ENCODE measurements at regions not wholly inside any gene's neighbourhood (a gene's known extent, or its start where the extent isn't known, plus 50 kb on each side); places are given as distances from the start of the nearest gene placed in this dataset.

DNA sequence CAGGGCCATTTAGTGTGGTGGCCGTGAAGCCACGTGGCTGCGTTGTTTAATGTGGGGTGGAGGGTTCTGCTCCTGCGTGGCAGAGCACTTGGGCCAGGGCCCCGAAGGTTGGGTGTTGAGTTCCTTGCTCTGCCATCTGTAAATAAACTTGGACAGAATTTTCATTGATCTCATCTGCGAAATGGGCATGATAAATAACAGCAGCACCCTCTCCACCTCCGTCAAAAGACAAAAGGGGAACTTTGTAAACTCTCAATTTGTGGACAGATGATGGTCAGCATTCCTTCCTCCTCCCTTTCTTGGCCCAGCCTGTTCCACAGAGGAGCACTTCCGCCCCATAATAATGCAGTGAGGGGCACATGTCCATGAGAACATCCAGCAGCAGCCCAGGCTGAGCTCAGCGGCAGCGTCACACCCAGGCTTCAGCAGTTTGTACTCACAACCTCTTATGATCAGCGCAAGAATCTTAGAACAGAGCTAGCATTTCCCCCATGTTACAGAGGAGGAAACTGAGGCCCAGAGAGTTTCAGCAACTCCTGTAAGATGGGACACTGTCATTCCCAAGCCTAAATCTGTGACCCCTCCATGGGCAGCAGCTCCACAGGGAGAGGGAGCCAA lies 874.5 kb downstream of the BRD1 start:
- DNase-seq (ENCODE audit: low read depth): no peak

GRCh38 chr22:48952256-48953102 lies 875.2 kb downstream of the BRD1 start:
- no peak for DNase-seq (ENCODE audit: low read depth)

DNA sequence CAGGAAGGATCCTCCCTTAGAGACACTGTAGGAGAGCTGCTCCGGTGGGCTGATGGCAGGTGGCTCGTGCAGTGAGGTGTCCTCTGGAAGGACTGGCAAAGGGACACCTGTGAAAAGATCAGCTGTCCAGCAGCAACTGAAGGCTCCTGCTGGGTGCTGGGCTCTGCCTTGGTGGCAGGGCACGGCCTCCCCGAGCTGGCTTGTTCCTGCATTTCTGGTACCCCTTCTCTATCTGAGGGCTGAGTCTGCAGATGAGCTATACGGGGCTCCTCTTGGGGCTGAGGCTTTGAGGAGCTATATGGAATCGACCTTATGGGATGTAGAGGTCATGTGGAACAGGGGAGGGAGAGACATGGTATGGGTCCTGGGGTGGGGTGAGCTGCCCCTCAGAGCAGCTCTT lies 875.8 kb downstream of the BRD1 start:
- DNase-seq (ENCODE audit: low read depth): no peak

GRCh38 chr22:48950151-48950915 lies 877.3 kb downstream of the BRD1 start:
- no peak for DNase-seq (ENCODE audit: low read depth)

DNA sequence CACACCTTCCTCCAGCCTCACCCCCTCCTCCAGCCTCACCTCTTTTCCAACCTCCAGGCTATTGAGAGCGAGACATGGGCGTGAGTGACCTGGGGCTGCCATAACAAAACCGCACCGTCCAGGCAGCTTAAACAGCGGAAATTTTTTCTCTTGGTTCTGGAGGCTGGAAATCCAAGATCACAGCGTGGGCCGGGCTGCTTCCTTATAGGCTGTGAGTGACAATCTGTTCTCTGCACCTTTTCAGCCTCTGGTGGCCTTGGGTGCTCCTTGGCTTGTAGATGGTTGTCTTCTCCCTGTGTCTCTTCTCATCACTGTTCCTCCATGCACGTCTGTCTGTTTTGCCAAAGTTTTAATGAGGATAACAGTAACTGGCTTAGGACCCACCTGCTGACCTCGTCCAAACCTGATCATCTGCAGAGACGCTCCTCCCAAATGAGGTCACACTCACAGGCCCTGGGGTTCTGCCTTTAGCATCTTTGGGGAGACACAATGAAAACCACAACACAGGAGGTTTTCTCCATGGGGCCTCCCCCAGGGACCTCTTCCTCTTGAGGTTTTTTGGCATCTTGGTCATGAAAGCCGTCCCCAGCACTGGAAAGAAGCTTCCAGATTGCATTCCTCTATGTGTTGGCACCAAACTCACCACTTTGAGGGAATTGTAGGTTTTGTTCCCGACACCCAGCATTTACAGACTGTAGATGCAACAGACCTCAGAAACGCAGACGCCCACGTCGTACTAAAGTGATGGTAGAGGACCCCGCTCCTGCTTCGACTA lies 878.1 kb downstream of the BRD1 start:
- no peak for DNase-seq (ENCODE audit: low read depth)

DNA sequence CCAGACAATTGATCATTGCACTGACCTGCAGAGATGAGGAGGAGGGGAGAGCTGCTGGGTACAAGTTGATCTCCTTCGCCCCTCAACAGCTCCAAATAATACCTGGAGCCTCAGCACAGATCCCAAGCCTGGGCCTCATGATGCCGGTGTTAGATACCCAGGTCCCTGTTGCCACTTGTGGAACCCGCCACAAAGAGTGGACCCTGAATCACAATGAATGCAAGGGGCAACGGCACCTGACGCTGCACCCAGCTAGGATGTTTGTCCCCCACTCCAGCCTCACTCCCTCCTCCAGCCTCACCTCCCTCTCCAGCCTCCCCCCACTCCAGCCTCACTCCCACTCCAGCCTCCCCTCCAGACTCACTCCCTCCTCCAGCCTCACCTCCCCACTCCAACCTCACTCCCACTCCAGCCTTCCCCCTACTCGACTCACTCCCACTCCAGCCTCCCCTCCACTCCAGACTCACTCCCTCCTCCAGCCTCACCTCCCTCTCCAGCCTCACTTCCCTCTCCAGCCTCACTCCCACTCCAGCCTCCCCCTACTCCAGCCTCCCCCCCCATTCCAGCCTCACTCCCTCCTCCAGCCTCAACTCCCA lies 879.0 kb downstream of the BRD1 start:
- DNase-seq (ENCODE audit: low read depth): no peak

- no peak for DNase-seq (ENCODE audit: low read depth)
These were observed 880.0 kb downstream of the BRD1 start for GRCh38 chr22:48947636-48948035.

GRCh38 chr22:48945621-48946458 lies 881.8 kb downstream of the BRD1 start:
- DNase-seq (ENCODE audit: low read depth): no peak

DNA sequence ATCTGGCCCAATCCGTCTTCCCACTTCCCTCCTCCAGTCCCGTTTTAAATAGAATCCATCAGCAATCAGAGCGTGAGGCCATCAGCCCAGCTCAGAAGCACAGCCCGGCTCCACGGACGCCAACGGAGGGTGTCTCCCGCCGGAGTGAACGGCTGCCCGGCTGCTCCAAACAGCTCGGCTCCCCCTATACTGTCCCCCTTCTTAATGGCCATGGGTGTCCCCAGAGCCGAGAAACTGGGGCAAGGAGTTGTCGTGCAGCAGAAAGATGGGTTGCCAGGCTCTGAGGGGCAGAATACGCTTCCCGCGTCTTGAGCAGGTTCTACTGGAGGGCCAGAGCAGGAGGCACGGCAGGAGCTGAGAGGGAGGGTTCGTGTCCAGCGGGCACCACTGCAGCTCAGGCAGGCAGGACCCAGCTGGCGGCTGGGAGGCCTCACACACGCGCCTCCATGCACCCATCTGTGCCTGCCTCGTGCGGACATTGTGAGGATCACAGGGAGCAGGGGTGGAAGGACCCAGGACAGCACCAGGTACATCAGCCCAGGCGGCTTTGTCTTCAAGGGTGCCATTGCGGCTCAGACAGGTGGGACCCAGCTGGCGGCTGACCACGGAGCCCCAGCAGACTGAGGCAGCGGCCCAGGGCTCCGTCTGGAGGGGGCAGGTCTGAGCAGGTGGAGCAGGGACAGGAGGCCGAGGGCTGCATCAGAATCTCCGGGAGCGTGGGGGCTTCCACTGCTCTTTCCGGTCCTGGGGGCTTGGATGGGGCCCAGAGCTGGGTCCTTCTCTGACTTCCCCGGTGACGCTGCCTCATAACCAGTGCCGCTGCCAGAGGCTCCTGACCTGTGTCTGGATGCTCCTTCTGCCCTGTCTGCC lies 882.7 kb downstream of the BRD1 start:
- no peak for DNase-seq (ENCODE audit: low read depth)

- no peak for DNase-seq (ENCODE audit: low read depth)
These were observed 883.3 kb downstream of the BRD1 start for GRCh38 chr22:48944433-48944750.

DNA sequence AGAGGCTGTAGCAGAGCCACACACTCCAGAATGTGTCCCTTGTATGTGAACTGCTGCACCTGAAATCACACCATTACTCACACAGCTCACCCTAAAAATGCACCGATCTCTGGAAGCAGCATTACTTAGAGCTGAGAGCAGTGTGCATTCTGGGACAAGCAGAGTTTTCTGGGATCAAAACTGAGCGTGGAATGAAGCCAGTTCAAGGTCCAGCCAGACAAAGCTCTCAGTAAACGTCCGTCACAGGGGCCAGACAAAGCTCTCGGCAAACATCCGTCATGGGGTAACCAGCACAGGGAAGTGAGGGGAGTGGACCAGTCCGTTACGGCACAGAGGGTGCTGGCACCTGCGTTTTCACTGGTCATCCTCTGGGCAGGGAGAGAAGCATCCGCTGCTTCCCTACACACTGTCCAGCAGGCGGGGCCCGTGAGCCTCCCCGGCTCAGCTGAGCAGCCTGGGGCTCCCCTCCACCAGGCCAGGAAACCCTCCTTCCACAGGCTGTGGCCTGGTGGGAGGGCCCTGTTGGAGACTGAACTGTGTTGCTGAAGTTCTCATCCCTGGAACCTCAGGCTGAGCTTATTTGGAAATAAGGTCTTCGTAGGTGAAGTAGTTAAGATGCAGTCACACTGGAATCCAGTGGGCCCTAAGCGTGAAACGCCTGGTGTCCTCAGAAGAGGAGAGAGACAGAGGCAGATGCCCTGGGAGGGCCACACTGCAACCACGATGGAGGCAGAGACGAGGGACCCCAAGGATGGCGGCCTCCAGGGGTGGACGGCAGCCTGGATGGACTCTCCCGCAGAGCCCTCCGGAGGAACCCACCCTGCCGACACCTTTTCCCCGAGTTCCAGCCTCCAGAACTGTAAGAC lies 883.9 kb downstream of the BRD1 start:
- no peak for DNase-seq (ENCODE audit: low read depth)

- no peak for DNase-seq (ENCODE audit: low read depth)
These were observed 884.7 kb downstream of the BRD1 start for GRCh38 chr22:48942698-48943566.

- no peak for DNase-seq (ENCODE audit: low read depth)
These were observed 885.6 kb downstream of the BRD1 start for GRCh38 chr22:48941903-48942575.

DNA sequence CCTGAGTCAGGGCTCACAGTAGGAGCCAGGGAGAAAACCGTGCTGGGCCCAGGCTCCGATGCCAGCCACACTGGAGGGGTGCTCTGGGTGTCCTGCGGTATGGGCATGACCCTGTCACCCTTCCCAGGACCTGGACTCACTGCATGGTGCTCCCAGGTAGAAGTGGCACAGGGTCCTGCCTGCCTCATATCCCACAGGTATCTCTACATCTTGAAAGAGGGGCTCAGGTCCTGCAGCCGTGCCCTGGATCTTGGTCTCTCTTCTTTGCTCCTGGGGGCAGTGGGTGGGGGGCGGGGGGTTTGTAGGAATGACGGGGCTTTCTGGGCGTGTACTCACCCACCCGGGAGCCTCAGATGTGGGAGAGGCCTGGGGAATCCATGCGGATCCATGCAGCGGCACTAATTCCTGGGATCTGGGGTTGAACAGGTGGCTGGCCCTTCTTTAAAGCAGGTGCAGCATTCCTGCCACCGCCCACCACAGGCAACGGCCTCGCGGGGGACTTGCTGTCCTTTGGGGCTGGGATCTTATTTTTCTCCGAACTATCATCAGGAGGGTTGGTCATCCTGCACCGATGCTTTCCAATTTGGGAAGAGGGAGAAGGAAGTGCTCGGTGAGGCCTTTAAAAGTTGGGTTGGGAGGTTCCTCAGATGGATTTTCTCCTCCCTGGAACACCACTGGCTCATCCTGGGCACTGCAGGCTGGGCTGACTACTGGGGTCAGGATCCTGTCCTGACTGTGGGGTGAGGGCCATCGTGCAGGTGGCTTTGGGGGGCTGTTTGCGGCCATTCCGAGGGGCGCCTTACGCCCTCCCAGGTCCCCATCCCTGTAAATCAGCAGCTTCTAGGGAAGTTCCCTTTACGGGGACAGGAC lies 886.4 kb downstream of the BRD1 start:
- no peak for DNase-seq (ENCODE audit: low read depth)

DNA sequence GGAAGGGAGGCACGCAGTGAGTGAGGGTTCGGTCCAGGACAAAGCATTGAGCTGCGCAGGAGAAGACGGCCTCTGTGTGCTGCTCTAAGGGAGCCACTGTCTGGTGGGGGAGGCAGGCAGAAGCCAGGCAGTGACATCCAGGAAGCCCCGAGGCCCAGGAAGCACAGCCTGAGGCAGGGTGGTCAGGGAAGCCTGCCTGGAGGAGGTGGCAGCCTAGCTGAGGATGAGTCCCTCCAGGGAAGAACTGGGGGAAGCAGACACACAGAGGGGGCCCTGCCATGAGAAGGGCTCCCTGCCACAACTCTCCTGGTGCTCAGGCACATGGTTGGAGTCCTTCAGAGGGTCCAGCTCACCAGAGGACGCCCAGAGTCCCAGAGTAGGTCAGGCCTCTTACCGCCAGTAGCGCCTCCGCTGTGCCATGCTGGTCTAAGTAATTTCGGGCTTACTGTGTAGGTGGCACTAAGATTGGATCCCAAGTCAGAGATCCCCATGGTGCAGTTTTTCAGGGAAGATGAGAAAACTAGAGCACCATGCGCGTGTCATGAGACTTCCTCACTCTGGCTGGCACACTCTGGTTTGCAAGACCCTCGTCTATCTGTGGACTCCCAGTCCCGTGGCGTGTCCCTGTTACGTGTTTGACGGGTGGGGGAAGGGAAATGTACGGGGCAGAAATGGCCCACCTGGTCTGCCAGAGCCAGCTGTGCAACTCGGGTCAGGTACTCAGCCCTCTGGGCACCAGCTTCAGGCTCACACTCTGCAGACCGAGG lies 887.2 kb downstream of the BRD1 start:
- DNase-seq (ENCODE audit: low read depth): no peak

Data from HS-5 (cell line).